Kidney tubule cell (primary cell): ENCODE measurements at regions not wholly inside any gene's neighbourhood (a gene's known extent, or its start where the extent isn't known, plus 50 kb on each side); places are given as distances from the start of the nearest gene placed in this dataset.
"Not testable (repeated sequence)": the region's sequence is repeated elsewhere in the genome, so short reads cannot be mapped to it uniquely, and the experiment has no call there.

Experiments used
- DNase-seq: peaks from one replicate; pipeline ENCODE4 v3.0.0-alpha.2; 2018; ENCODE audit warnings: low spot score

DNA sequence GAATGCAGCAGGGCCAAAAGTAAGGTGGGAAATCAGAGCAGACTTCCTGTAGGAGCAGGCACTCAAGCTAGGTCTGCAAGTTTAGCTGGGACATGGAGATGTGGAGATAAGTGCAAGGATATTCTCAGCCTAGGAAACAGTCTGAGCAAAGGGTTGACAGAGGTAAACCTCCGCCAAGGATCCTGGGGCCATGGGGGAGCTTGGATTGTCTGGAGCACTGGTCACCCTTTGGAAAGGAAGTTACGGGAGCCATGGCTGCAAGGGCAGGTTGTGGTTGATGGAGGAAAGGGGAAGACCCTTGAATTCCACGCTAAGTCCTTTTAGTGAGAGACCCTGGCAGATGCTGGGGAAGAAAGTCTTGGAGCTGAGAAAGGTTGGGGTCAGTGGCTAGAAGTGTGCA lies 150.9 kb downstream of the PTPRU start:
- DNase-seq = no peak

DNA sequence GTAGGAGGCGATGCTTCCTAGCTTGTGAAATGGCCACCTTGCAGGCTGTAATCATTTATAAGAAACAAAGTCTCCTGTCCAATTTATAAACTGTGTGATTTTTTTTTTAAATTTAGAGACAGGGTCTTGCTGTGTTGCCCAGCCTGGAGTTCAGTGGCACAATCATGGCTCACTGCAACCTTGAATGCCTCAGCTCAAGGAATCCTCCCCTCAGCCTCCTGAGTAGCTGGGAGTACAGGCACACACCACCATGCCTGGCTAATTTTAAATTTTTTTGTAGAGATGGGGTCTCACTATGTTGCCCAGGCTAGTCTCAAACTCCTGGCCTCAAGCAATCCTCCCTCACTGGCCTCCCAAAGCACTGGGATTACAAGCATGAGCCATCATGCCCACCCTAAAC lies 150.1 kb downstream of the PTPRU start:
- DNase-seq = not testable (repeated sequence)

DNA sequence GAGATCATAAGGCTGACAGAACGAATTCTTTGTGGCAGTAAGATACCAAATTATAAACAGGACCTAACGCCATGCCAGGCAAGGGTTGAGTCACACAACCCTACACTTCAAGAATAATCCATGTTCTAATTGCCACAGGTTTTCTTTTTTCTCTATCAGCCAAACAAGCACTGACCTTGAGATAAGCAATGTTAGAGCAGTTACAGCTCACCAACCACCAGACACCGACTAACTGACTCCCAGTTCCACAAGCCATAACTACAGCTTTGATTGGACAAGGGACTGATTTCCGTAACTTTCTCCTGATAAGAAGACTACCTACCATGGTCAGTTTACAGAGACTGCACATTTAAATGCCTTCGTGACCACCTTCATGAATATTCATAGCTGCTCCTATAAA lies 149.6 kb downstream of the PTPRU start:
- no peak for DNase-seq

DNA sequence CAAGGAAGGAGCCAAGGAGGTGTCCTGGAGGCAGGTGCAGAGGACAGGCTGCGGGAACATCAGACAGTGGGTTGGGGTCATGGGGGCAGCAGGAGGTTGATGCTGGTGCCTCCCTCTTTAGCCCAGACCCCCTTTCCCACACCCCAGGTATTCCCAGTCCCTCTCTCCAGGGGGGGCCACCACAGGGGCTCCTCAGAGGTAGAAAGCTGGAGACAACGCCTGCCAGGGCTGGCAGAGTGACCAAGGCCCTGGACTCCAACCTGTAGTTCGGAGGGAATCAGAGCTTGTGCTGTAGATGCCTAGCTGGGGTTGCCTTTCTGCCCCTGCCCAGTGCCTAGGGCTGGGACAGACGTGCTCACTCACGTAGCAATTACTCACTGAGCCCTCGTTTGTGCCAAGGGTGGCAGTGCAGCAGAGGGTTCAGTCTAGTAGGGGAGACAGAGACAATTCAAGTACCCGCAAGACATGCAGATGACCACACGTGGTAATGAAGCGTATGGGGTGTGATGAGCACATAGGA lies 148.2 kb downstream of the PTPRU start:
- DNase-seq = no peak

DNA sequence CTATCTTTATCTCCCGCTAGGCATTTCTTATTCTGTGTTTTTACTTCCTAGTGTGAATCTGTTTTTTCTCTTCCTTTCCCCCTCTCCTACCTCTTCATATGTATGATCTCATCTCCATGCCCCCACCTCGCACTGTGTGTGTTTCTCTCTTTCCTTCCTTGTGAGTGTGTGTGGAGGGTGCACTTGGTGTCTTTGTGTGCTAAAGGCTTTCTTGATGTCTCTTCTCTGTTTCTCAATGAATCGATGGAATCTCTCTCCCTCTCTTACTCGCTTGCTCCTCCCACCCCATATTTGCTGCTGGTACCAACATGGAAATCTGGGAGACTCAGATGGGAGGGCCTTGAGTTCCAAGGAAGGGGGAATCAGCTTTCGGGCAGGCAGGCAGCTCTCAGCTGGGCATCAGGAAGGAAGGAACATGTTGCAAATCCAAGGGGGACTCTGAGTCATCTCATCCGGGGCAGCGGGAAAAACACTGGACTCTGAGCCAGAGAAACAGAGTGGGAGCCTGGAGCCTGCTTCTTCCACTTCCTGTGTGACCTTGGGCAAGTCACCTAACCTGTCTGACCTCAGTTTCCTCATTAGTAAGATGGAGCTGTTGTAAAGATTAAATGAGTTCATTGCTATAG lies 147.5 kb downstream of the PTPRU start:
- DNase-seq = peak; percentile 44

DNA sequence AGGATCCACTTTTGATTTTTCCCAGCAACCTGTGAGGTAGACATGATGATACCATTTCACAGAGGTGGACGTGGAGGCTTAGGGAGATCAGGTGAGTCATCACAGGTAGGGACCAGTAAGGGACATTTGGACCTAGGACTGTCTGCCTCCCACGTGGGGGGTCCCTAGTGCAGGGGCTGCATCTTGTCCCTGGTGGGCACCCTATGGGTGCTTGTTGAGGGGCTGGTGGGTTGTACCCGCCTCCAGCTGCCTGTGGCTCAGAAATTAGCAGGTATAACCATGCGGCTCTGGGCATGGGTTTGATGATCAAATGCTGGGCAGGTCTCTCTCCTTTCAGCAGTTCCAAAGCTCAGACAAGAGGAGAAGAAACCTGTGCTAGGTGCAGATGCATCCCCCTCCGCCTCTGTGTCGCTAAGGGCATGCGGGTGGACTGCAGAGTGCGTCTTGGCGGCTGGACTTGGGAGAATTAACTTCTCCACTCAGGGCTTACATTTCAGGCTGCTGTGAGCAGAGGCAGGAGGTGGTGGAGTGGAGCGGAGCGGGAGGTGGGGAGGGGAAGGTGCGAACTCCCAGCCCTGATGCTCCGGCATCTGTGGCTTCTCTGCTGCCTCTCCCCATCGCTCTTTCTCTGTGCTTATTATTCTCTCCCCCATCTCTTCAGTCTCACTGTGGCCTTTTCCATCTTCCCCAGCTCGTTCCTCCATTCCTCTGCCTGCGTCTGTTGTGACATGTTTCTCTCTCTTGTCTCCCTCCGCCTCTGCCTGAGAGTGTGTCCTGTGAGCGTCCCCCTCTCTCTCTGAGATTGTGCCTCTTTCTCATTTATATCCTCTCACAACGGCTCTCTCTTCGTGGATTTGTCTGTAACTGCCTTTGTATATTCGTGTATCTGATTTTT lies 146.8 kb downstream of the PTPRU start:
- no peak for DNase-seq

DNA sequence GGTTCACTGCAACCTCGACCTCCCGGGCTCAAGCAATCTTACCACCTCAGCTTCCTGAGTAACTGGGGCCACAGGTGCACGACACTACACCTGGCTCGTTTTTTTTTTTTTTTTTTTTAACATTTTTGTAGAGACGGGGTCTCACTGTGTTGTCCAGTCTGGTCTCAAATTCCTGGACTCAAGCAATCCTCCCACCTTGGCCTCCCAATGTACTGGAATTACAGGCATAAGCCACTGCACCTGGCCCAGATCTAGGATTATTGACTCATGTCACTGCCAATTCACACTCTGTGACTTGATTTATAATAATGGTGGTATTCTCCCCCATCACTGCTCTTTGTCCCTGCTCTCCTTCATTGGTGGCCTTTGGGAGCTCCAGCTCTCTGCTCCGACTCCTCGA lies 145.1 kb downstream of the PTPRU start:
- no peak for DNase-seq

- peak; percentile 69 for DNase-seq
Observed at GRCh38 chr1:29380532-29380931, 144.2 kb downstream of the PTPRU start.

DNA sequence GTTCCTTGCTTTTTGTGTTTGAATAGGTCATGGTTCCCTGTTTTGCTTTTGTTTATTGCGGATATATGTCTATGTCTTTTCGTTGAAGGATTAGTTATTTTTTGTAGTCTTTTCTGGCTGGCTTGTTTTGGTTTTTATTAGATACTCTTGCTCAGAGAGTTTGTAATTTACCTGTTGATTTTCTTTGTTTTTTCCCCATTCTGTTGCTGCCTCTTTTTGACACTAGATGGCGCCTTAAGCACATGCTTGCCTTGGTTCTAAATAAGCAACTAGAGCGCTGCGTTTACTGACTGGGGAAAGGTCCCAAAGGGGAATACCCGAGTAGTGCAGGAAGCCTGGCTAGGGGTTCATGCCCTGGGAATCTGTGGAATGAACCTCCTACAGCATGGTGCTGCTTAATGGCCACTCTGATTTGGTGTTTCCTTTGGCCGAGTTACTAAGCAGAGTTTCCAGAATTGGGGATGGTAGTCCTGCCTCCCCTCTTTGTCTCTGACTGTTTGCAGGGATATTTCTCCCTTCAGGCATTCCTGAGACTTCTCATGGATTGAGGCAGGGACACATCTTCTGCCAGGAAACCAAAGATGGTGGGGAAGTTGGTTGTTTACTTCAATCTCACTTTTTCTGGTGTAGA lies 143.2 kb downstream of the PTPRU start:
- peak; percentile 61 for DNase-seq
